Activated CD8-positive, alpha-beta memory T cell treated with anti-CD3 and anti-CD28 coated beads for 24 hours (primary cell): ENCODE measurements at regions not wholly inside any gene's neighbourhood (a gene's known extent, or its start where the extent isn't known, plus 50 kb on each side); places are given as distances from the start of the nearest gene placed in this dataset.

Source experiments
- DNase-seq: peaks from one replicate; pipeline ENCODE4 v3.0.0-alpha.2; 2020

GRCh38 chr12:60148831-60149230, 553.0 kb downstream of the SLC16A7 start:
- DNase-seq = no peak

GRCh38 chr12:60152756-60153155, 556.9 kb downstream of the SLC16A7 start:
- no peak for DNase-seq

GRCh38 chr12:60159761-60160160, 563.9 kb downstream of the SLC16A7 start:
- no peak for DNase-seq

GRCh38 chr12:60162988-60163720, 567.3 kb downstream of the SLC16A7 start:
- DNase-seq = no peak

GRCh38 chr12:60165781-60166180, 570.0 kb downstream of the SLC16A7 start:
- no peak for DNase-seq

GRCh38 chr12:60168441-60168840, 572.6 kb downstream of the SLC16A7 start:
- DNase-seq = no peak

- DNase-seq = no peak
These were observed 574.1 kb downstream of the SLC16A7 start for GRCh38 chr12:60169904-60170303.

GRCh38 chr12:60172266-60173211, 576.7 kb downstream of the SLC16A7 start:
- DNase-seq = no peak

- DNase-seq = no peak
These were observed 577.7 kb downstream of the SLC16A7 start for GRCh38 chr12:60173224-60174170.

GRCh38 chr12:60174476-60174875, 578.6 kb downstream of the SLC16A7 start:
- DNase-seq = no peak

GRCh38 chr12:60174941-60175340, 579.1 kb downstream of the SLC16A7 start:
- DNase-seq = no peak

GRCh38 chr12:60176891-60177290, 581.1 kb downstream of the SLC16A7 start:
- DNase-seq = no peak

- no peak for DNase-seq
These were observed 584.5 kb downstream of the SLC16A7 start for GRCh38 chr12:60180298-60180697.

GRCh38 chr12:60182354-60182753, 586.5 kb downstream of the SLC16A7 start:
- no peak for DNase-seq

GRCh38 chr12:60184096-60184495, 588.3 kb downstream of the SLC16A7 start:
- DNase-seq = no peak

GRCh38 chr12:60185060-60185459, 589.2 kb downstream of the SLC16A7 start:
- no peak for DNase-seq

GRCh38 chr12:60191271-60191670, 595.4 kb downstream of the SLC16A7 start:
- no peak for DNase-seq

GRCh38 chr12:60191676-60192359, 596.0 kb downstream of the SLC16A7 start:
- DNase-seq = no peak

GRCh38 chr12:60194678-60195077, 598.8 kb downstream of the SLC16A7 start:
- DNase-seq = no peak

- no peak for DNase-seq
These were observed 599.7 kb downstream of the SLC16A7 start for GRCh38 chr12:60195483-60195882.

GRCh38 chr12:60196366-60196765, 600.5 kb downstream of the SLC16A7 start:
- no peak for DNase-seq

- no peak for DNase-seq
These were observed 601.8 kb downstream of the SLC16A7 start for GRCh38 chr12:60197589-60197988.
